ENCODE measurements at regions not wholly inside any gene's neighbourhood (a gene's known extent, or its start where the extent isn't known, plus 50 kb on each side); places are given as distances from the start of the nearest gene placed in this dataset.

- Histone ChIP-seq H3K4me1 (ENCODE audit: control insufficient read depth, insufficient read depth, low read length) (no peaks in the 10 kb centered on the region), H3K9me3 (ENCODE audit: control insufficient read depth, low read length) (no peaks in the 10 kb centered on the region), H3K27me3 (ENCODE audit: control insufficient read depth, insufficient read depth) (no peaks in the 10 kb centered on the region), H3K27ac (ENCODE audit: low read length) (no peak overlapping the region), H3K4me3 (ENCODE audit: low read length) (no peak overlapping the region)
- WGBS = 73% methylated on average over 15 of the region's 15 CpGs
- ATAC-seq (no peak), DNase-seq (no peak)
- intact Hi-C loops (cut with DNase I) = no loop called here
Measured at GRCh38 chr22:44399906-44400762, 87.4 kb upstream of the SHISAL1 start.

DNA sequence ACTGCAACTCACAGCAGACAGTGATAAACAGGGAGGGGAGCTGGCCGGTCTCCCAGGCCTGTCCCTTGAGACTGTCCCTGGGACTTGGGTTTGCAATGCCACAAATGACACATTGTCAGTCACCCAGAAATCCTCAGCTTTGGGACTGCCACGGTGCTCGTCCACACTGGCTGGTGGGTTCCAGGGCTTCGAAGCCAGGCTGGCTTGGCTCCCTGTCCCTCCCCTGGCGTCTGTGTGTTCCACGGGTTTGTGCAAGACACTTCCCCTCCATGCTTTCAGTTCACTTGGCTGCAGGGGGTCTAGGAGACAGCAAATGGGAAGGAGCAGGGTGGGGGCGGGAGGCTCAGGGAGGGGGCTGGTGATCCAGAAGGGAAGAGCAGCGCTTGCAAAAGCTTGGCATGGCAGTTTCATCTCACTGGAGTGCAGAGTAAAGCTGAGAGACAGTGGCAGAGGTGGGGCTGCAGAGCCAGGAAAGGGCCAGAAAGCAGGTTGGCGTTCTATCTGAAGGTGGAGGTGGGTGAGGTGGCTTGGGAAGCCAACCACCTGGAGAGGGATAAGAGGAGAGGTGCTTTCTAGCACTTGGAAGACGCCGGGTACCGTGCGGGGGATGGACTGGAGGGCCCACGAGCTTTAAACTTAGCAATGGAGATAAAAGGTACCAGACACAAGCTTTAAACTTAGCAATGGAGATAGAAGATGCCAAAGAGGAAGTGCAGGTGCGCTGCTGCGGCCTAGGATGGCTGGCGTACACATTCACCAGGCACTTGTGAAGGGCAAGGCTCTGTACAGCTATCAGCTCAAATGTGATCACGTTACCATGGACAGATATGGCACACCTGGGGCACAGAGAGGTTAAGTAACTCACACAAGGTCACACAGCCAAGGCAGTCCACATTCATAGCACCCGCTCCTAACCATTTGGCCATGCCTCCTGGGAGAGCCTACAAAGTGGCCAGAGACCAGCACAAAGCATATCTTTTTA, 86.4 kb upstream of the SHISAL1 start:
- Histone ChIP-seq H3K4me1 (ENCODE audit: control insufficient read depth, insufficient read depth, low read length) (no peaks in the 10 kb centered on the region), H3K4me3 (ENCODE audit: low read length) (no peak overlapping the region), H3K27me3 (ENCODE audit: control insufficient read depth, insufficient read depth) (no peaks in the 10 kb centered on the region), H3K27ac (ENCODE audit: low read length) (no peak overlapping the region), H3K9me3 (ENCODE audit: control insufficient read depth, low read length) (no peaks in the 10 kb centered on the region)
- WGBS = 71% methylated on average over 19 of the region's 19 CpGs
- ATAC-seq (no peak), DNase-seq (peak in 2 of 3 donors; percentile 35 to 69)
- intact Hi-C loops (cut with DNase I) = no loop called here

DNA sequence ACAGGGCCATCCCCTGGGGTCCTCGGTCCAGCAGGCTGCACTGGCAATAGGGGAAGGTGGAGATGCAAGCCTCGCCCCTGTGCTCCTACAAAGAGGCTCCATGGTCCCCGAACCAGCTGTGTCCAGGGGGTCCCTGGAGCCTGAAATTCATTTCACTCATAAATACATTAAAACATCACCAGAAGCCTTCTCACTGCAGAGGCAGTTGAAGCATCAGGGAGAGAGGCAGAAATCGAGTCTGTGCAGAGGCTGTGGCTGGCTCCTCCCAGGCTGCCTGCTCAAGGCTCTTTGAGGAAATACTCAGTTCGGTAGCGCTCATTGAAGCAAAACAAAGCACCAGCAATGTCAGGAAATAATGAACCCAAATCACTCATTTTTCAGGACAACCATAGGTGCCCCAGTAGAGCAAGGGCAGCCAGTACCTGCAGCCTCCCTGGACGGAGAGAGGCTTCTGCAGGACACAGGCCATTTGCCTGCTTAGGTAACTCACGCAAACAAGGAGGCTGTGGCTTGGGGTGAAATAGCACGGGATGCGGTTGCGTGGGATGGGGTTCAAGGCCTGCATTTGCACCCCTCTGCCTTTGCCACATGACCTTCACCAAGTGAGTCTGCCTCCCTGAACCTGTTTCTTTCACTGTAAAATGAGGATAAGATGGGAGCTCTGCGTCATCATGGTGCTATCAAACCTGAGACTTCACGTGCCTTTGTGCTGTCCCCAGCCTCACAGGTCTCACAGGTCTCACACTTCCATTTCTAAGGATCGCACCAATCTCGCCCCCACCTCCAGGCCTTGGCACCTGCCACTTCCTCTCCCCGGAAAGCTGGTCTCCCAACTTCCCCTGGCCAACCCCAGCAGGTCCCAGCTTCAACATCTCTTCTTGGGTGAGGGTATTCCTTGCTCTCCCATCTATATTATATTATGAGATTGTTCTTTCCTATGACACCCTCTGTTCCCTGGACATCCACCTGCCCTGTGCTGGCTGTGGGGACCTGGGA, 84.3 kb upstream of the SHISAL1 start:
- ATAC-seq = no peak
- DNase-seq = no peak

GRCh38 chr22:44396021-44396726, 83.4 kb upstream of the SHISAL1 start:
- H3K27ac ChIP-seq (ENCODE audit: low read length) = no peak overlapping the region
- H3K4me1 ChIP-seq (ENCODE audit: control insufficient read depth, insufficient read depth, low read length) = no peaks in the 10 kb centered on the region
- H3K9me3 ChIP-seq (ENCODE audit: control insufficient read depth, low read length) = no peaks in the 10 kb centered on the region
- 87% methylated on average over 12 of the region's 12 CpGs for WGBS
- intact Hi-C loops (cut with DNase I) = no loop called here
- no peak overlapping the region for H3K4me3 ChIP-seq (ENCODE audit: low read length)
- H3K27me3 ChIP-seq (ENCODE audit: control insufficient read depth, insufficient read depth) = no peaks in the 10 kb centered on the region
- ATAC-seq (no peak), DNase-seq (no peak)

More for the DNA sequence above, 84.3 kb upstream of the SHISAL1 start:
- intact Hi-C loops (cut with DNase I) = no loop called here
- 82% methylated on average over 16 of the region's 16 CpGs for WGBS
- no peaks in the 10 kb centered on the region for H3K9me3 ChIP-seq (ENCODE audit: control insufficient read depth, low read length)
- no peak overlapping the region for H3K27ac ChIP-seq (ENCODE audit: low read length)
- H3K4me3 ChIP-seq (ENCODE audit: low read length) = no peak overlapping the region
- no peaks in the 10 kb centered on the region for H3K27me3 ChIP-seq (ENCODE audit: control insufficient read depth, insufficient read depth)
- H3K4me1 ChIP-seq (ENCODE audit: control insufficient read depth, insufficient read depth, low read length) = no peaks in the 10 kb centered on the region

DNA sequence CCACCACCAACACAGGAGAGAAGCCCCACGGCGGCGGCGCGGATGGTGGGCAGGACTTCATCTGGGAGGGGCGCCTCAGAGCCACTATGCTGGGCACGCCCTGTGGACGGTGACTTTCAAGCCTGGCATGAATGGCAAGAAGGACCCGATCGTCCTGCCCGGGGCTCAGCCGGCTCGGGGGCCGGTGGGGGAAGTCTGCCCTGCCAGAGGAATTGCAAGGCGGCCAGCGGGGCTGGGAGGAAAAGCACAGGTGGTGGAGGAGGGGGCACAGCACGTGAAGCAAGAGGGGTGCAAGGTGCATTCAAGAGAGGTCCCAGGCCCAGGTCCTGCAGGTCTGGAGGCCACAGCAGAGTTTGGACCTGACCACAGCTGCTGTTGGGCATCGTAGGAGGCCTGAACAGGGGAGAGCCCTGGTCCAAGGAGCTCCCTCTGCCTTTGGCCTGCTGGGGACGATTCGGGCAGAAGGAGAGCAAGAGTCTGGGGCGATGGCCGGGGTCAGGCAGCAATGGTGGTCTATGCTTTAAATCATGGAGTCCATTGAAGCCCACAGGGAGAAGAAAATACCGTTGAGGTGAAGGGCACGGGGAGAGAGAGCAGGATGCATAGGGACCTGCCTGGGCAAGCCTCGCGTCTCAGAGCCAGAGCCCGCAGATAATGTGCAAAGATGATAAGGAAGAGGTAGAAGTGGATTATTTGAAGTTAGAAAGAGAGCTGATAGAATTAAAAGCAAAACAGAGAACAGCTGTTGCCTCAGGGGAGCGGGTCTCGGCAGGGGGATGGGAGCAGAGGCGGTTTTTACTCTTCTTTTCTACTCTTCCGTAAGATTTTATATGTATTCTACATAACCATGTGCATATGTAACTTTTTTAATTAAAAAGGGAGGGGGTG, 82.6 kb upstream of the SHISAL1 start:
- no peaks in the 10 kb centered on the region for H3K4me1 ChIP-seq (ENCODE audit: control insufficient read depth, insufficient read depth, low read length)
- no peak for DNase-seq
- H3K9me3 ChIP-seq (ENCODE audit: control insufficient read depth, low read length) = no peaks in the 10 kb centered on the region
- intact Hi-C loops (cut with DNase I) = no loop called here
- H3K27me3 ChIP-seq (ENCODE audit: control insufficient read depth, insufficient read depth) = no peaks in the 10 kb centered on the region
- no peak overlapping the region for H3K4me3 ChIP-seq (ENCODE audit: low read length)
- 82% methylated on average over 31 of the region's 31 CpGs for WGBS
- H3K27ac ChIP-seq (ENCODE audit: low read length) = no peak overlapping the region
- ATAC-seq = no peak

GRCh38 chr22:44394246-44395117, 81.7 kb upstream of the SHISAL1 start:
- no peak for ATAC-seq
- H3K27ac ChIP-seq (ENCODE audit: low read length) = no peak overlapping the region
- intact Hi-C loops (cut with DNase I) = no loop called here
- H3K9me3 ChIP-seq (ENCODE audit: control insufficient read depth, low read length) = no peaks in the 10 kb centered on the region
- H3K4me1 ChIP-seq (ENCODE audit: control insufficient read depth, insufficient read depth, low read length) = no peaks in the 10 kb centered on the region
- H3K4me3 ChIP-seq (ENCODE audit: low read length) = no peak overlapping the region
- 90% methylated on average over 22 of the region's 22 CpGs for WGBS
- no peaks in the 10 kb centered on the region for H3K27me3 ChIP-seq (ENCODE audit: control insufficient read depth, insufficient read depth)
- DNase-seq = peak in 1 of 3 donors; percentile 5

GRCh38 chr22:44393066-44393465, 80.3 kb upstream of the SHISAL1 start:
- H3K27me3 ChIP-seq (ENCODE audit: control insufficient read depth, insufficient read depth) = no peaks in the 10 kb centered on the region
- no peaks in the 10 kb centered on the region for H3K9me3 ChIP-seq (ENCODE audit: control insufficient read depth, low read length)
- no peak overlapping the region for H3K27ac ChIP-seq (ENCODE audit: low read length)
- H3K4me3 ChIP-seq (ENCODE audit: low read length) = no peak overlapping the region
- intact Hi-C loops (cut with DNase I) = no loop called here
- WGBS = 84% methylated on average over 8 of the region's 8 CpGs
- ATAC-seq = no peak
- H3K4me1 ChIP-seq (ENCODE audit: control insufficient read depth, insufficient read depth, low read length) = no peaks in the 10 kb centered on the region
- peak in 1 of 3 donors; percentile 25 for DNase-seq

DNA sequence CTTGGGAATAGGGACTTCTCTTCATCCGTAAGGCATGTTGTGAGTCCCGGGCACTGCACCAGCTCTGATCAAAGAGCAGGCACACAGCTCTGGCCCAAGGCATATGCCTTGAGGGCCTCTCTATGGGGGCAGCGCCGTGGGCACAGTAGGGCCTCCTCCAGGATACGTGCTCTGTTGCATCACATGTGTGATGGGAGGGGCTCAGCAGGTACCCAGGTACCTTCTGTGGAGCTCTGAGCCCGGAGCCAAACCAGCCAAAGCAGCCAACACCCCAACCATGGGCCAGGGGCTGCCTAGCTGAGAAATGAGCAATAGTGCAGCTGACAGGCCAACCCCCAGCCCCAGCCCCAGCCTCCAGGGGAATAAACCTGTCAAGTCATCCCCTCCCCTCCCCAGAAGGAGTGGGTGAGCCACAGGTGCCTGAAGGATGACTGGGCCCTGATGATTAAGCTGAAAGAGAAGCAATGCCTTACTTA, 79.7 kb upstream of the SHISAL1 start:
- no peaks in the 10 kb centered on the region for H3K9me3 ChIP-seq (ENCODE audit: control insufficient read depth, low read length)
- H3K27me3 ChIP-seq (ENCODE audit: control insufficient read depth, insufficient read depth) = no peaks in the 10 kb centered on the region
- H3K4me1 ChIP-seq (ENCODE audit: control insufficient read depth, insufficient read depth, low read length) = no peaks in the 10 kb centered on the region
- intact Hi-C loops (cut with DNase I) = no loop called here
- DNase-seq (peak in 1 of 3 donors; percentile 31), ATAC-seq (no peak)
- WGBS = 78% methylated on average over 6 of the region's 6 CpGs
- no peak overlapping the region for H3K4me3 ChIP-seq (ENCODE audit: low read length)
- H3K27ac ChIP-seq (ENCODE audit: low read length) = no peak overlapping the region

Data from right cardiac atrium (tissue), 5 donors.